ENCODE measurements at regions not wholly inside any gene's neighbourhood (a gene's known extent, or its start where the extent isn't known, plus 50 kb on each side); places are given as distances from the start of the nearest gene placed in this dataset.
"Not testable (repeated sequence)": the region's sequence is repeated elsewhere in the genome, so short reads cannot be mapped to it uniquely, and the experiment has no call there.

GRCh38 chr11:28792856-28793255 is 684.7 kb downstream of the METTL15 start:
- DNase-seq: no peak

- not testable (repeated sequence) for DNase-seq
These were observed 679.7 kb downstream of the METTL15 start for GRCh38 chr11:28787897-28788296.

GRCh38 chr11:28777126-28777525 is 668.9 kb downstream of the METTL15 start:
- DNase-seq: no peak

- no peak for DNase-seq
These were observed 665.4 kb downstream of the METTL15 start for GRCh38 chr11:28773606-28774005.

GRCh38 chr11:28770806-28771205 is 662.6 kb downstream of the METTL15 start:
- no peak for DNase-seq

- DNase-seq: no peak
These were observed 659.4 kb downstream of the METTL15 start for GRCh38 chr11:28767574-28767973.

- no peak for DNase-seq
These were observed 655.7 kb downstream of the METTL15 start for GRCh38 chr11:28763876-28764275.

- no peak for DNase-seq
These were observed 655.0 kb downstream of the METTL15 start for GRCh38 chr11:28763151-28763550.

- no peak for DNase-seq
These were observed 652.6 kb downstream of the METTL15 start for GRCh38 chr11:28760676-28761390.

- DNase-seq: no peak
These were observed 651.1 kb downstream of the METTL15 start for GRCh38 chr11:28759311-28759710.

GRCh38 chr11:28757725-28758515 is 649.7 kb downstream of the METTL15 start:
- DNase-seq: no peak

- no peak for DNase-seq
These were observed 648.8 kb downstream of the METTL15 start for GRCh38 chr11:28756977-28757376.

- no peak for DNase-seq
These were observed 634.9 kb downstream of the METTL15 start for GRCh38 chr11:28743061-28743550.

- no peak for DNase-seq
These were observed 631.5 kb downstream of the METTL15 start for GRCh38 chr11:28739489-28740280.

GRCh38 chr11:28738549-28738948 is 630.4 kb downstream of the METTL15 start:
- no peak for DNase-seq

GRCh38 chr11:28736256-28736655 is 628.1 kb downstream of the METTL15 start:
- DNase-seq: no peak

GRCh38 chr11:28735511-28735910 is 627.3 kb downstream of the METTL15 start:
- no peak for DNase-seq

GRCh38 chr11:28730889-28731288 is 622.7 kb downstream of the METTL15 start:
- DNase-seq: no peak

- DNase-seq: no peak
These were observed 622.1 kb downstream of the METTL15 start for GRCh38 chr11:28730336-28730735.

GRCh38 chr11:28729339-28729738 is 621.2 kb downstream of the METTL15 start:
- DNase-seq: no peak

- no peak for DNase-seq
These were observed 620.5 kb downstream of the METTL15 start for GRCh38 chr11:28728666-28729065.

GRCh38 chr11:28727254-28727653 is 619.1 kb downstream of the METTL15 start:
- no peak for DNase-seq

- no peak for DNase-seq
These were observed 618.2 kb downstream of the METTL15 start for GRCh38 chr11:28726432-28726831.

Data from DMS 273 treated with DMSO at 0.1 percent for 48 hours (cell line).